Stomach (tissue), 8 donors: ENCODE measurements at regions not wholly inside any gene's neighbourhood (a gene's known extent, or its start where the extent isn't known, plus 50 kb on each side); places are given as distances from the start of the nearest gene placed in this dataset.

Experiments used
- DNase-seq, 2 donors: peaks; one replicate each; pipeline versions ENCODE4 v3.0.0 to v3.0.0-alpha.2; 2013 to 2019
- H3K27ac ChIP-seq, 5 donors: fragments of 200-600 bp in 4 of 5; sonication (generic) in 4 of 5; one replicate each; pipeline ENCODE4 v1.5.1; 2013 to 2019; ENCODE audit warnings: mild to moderate bottlenecking in 1 of 5, moderate library complexity in 1 of 5
- H3K27me3 ChIP-seq, 3 donors: fragments of 200-600 bp; sonication (generic); one replicate each; pipeline ENCODE4 v1.5.1; 2017 to 2019; ENCODE audit warnings: mixed run types in 1 of 3
- H3K36me3 ChIP-seq, 4 donors: fragments of 200-600 bp; sonication (generic); 1 replicate in 3 of 4; 2 replicates in 1 of 4; pipeline ENCODE4 v1.5.1; 2016 to 2019
- H3K4me1 ChIP-seq, 4 donors: fragments of 200-600 bp; sonication (generic); one replicate each; pipeline ENCODE4 v1.5.1; 2016 to 2019
- H3K4me3 ChIP-seq, 4 donors: fragments of 200-600 bp; sonication (generic) in 3 of 4; one replicate each; pipeline ENCODE4 v1.5.1; 2016 to 2019; ENCODE audit warnings: mild to moderate bottlenecking in 1 of 4
- H3K9me3 ChIP-seq, 4 donors: fragments of 200-600 bp; sonication (generic); one replicate each; pipeline ENCODE4 v1.5.1; 2016 to 2019
- CTCF ChIP-seq, 7 experiments: fragments of 450-650 bp in 4 of 7; fragments of 200-600 bp in 3 of 7; sonication (generic) in 3 of 7; IDR thresholded peaks; one replicate each; pipeline ENCODE4 v1.5.1; 2016 to 2019; ENCODE audit warnings: antibody characterized with exemption in 7 of 7, control low read depth in 2 of 7, mild to moderate bottlenecking in 1 of 7
- EP300 ChIP-seq: sonication (generic); formaldehyde crosslinking; IDR thresholded peaks from one replicate; pipeline ENCODE4 v1.6.1; 2017; ENCODE audit warnings: antibody characterized with exemption
- POLR2A ChIP-seq, 4 donors: fragments of 450-650 bp; IDR thresholded peaks; one replicate each; pipeline ENCODE4 v1.6.1; 2016; ENCODE audit warnings: antibody characterized with exemption in 4 of 4, control low read depth in 2 of 4, mild to moderate bottlenecking in 1 of 4, moderate library complexity in 1 of 4
- POLR2AphosphoS5 ChIP-seq, 3 donors: sonication (generic); formaldehyde crosslinking; IDR thresholded peaks; one replicate each; pipeline ENCODE4 v1.6.1; 2016; ENCODE audit warnings: antibody characterized with exemption in 3 of 3
- WGBS, 5 donors: extraction: QIAGEN DNeasy Blood & Tissue Kit in 3 of 5; methylation state at CpG; one replicate each; pipeline versions ENCODE4 v1.1.5 to v1.1.7; 2013 to 2018; 5-methylcytosine and 5-hydroxymethylcytosine counted together
- intact Hi-C: fragments of 100-400 bp; cut with DNase I; formaldehyde crosslinking; loops from one replicate; pipeline ENCODE4 v1.15.1; 2023; ENCODE audit warnings: low total_unique reads
- donor health status: healthy with polysubstance abuse.
- donor health status: Bipolar disorder and iron deficiency.
- donor health status: healthy.

GRCh38 chr12:67784831-67785230 lies 136.3 kb downstream of the DYRK2 start:
- 89 to 98% (median 90%) methylated on average over 3 of the region's 3 CpGs for WGBS, 5 donors
- H3K4me1 ChIP-seq = no peaks in the 10 kb centered on the region
- H3K4me3 ChIP-seq = no peak overlapping the region
- no peaks in the 10 kb centered on the region for H3K27me3 ChIP-seq
- no peaks in the 10 kb centered on the region for H3K36me3 ChIP-seq
- H3K27ac ChIP-seq = no peak overlapping the region
- intact Hi-C loops = no loop called here
- TF ChIP-seq EP300 (no peak), CTCF (IDR thresholded peaks at IDR 0.05) (no peak), POLR2AphosphoS5 (IDR thresholded peaks at IDR 0.05) (no peak), POLR2A (IDR thresholded peaks at IDR 0.05) (no peak)
- DNase-seq = no peak
- no peaks in the 10 kb centered on the region for H3K9me3 ChIP-seq

- no peak for DNase-seq
- Histone ChIP-seq H3K27me3 (no peaks in the 10 kb centered on the region), H3K4me1 (no peaks in the 10 kb centered on the region), H3K4me3 (no peak overlapping the region), H3K36me3 (no peaks in the 10 kb centered on the region), H3K27ac (no peak overlapping the region), H3K9me3 (no peaks in the 10 kb centered on the region)
- intact Hi-C loops = no loop called here
- 63 to 85% (median 82%) methylated on average over 3 of the region's 3 CpGs for WGBS, 5 donors
- no peak for TF ChIP-seq POLR2A (IDR thresholded peaks at IDR 0.05)
- no peak for TF ChIP-seq EP300
- TF ChIP-seq POLR2AphosphoS5 (IDR thresholded peaks at IDR 0.05) = no peak
- TF ChIP-seq CTCF (IDR thresholded peaks at IDR 0.05) = no peak
Measured at GRCh38 chr12:67786086-67786485, 137.5 kb downstream of the DYRK2 start.

GRCh38 chr12:67788118-67788517 lies 139.6 kb downstream of the DYRK2 start:
- Histone ChIP-seq H3K27me3 (no peaks in the 10 kb centered on the region), H3K4me1 (no peaks in the 10 kb centered on the region), H3K9me3 (peaks cover 0 to 5% (median 0%) of the 10 kb centered on the region in 4 donors), H3K36me3 (no peaks in the 10 kb centered on the region), H3K27ac (no peak overlapping the region), H3K4me3 (no peak overlapping the region)
- TF ChIP-seq EP300 (no peak), CTCF (IDR thresholded peaks at IDR 0.05) (no peak), POLR2A (IDR thresholded peaks at IDR 0.05) (no peak), POLR2AphosphoS5 (IDR thresholded peaks at IDR 0.05) (no peak)
- WGBS, 5 donors = 71 to 81% (median 77%) methylated on average over 5 of the region's 5 CpGs
- intact Hi-C loops = no loop called here
- no peak for DNase-seq

GRCh38 chr12:67789266-67789665 lies 140.7 kb downstream of the DYRK2 start:
- Histone ChIP-seq H3K9me3 (peaks cover 0 to 5% (median 0%) of the 10 kb centered on the region in 4 donors), H3K27me3 (no peaks in the 10 kb centered on the region), H3K27ac (no peak overlapping the region), H3K36me3 (no peaks in the 10 kb centered on the region), H3K4me3 (no peak overlapping the region), H3K4me1 (no peaks in the 10 kb centered on the region)
- intact Hi-C loops = no loop called here
- no peak for DNase-seq
- TF ChIP-seq POLR2A (IDR thresholded peaks at IDR 0.05) (no peak), CTCF (IDR thresholded peaks at IDR 0.05) (no peak), EP300 (no peak), POLR2AphosphoS5 (IDR thresholded peaks at IDR 0.05) (no peak)
